ENCODE measurements at regions not wholly inside any gene's neighbourhood (a gene's known extent, or its start where the extent isn't known, plus 50 kb on each side); places are given as distances from the start of the nearest gene placed in this dataset.

GRCh38 chr3:18675197-18675596 lies 250.1 kb upstream of the SATB1 start:
- no peak for DNase-seq (ENCODE audit: low read depth)

- DNase-seq (ENCODE audit: low read depth): no peak
Observed at GRCh38 chr3:18672561-18672960, 247.4 kb upstream of the SATB1 start.

- DNase-seq (ENCODE audit: low read depth): no peak
Observed at GRCh38 chr3:18670759-18671158, 245.6 kb upstream of the SATB1 start.

- no peak for DNase-seq (ENCODE audit: low read depth)
Observed at GRCh38 chr3:18669374-18669773, 244.2 kb upstream of the SATB1 start.

- no peak for DNase-seq (ENCODE audit: low read depth)
Observed at GRCh38 chr3:18667552-18667951, 242.4 kb upstream of the SATB1 start.

- no peak for DNase-seq (ENCODE audit: low read depth)
Observed at GRCh38 chr3:18666655-18667054, 241.5 kb upstream of the SATB1 start.

GRCh38 chr3:18660059-18660458 lies 234.9 kb upstream of the SATB1 start:
- DNase-seq (ENCODE audit: low read depth): no peak

- no peak for DNase-seq (ENCODE audit: low read depth)
Observed at GRCh38 chr3:18657858-18658820, 233.0 kb upstream of the SATB1 start.

- no peak for DNase-seq (ENCODE audit: low read depth)
Observed at GRCh38 chr3:18656866-18657265, 231.7 kb upstream of the SATB1 start.

GRCh38 chr3:18656410-18656809 lies 231.3 kb upstream of the SATB1 start:
- no peak for DNase-seq (ENCODE audit: low read depth)

GRCh38 chr3:18655827-18656226 lies 230.7 kb upstream of the SATB1 start:
- DNase-seq (ENCODE audit: low read depth): no peak

GRCh38 chr3:18652781-18653180 lies 227.6 kb upstream of the SATB1 start:
- DNase-seq (ENCODE audit: low read depth): no peak

- DNase-seq (ENCODE audit: low read depth): no peak
Observed at GRCh38 chr3:18650731-18651130, 225.6 kb upstream of the SATB1 start.

- no peak for DNase-seq (ENCODE audit: low read depth)
Observed at GRCh38 chr3:18649666-18650363, 224.7 kb upstream of the SATB1 start.

- no peak for DNase-seq (ENCODE audit: low read depth)
Observed at GRCh38 chr3:18648868-18649462, 223.8 kb upstream of the SATB1 start.

GRCh38 chr3:18648159-18648558 lies 223.0 kb upstream of the SATB1 start:
- no peak for DNase-seq (ENCODE audit: low read depth)

- peak; percentile 47 for DNase-seq (ENCODE audit: low read depth)
Observed at GRCh38 chr3:18645619-18646018, 220.5 kb upstream of the SATB1 start.

GRCh38 chr3:18643281-18643680 lies 218.1 kb upstream of the SATB1 start:
- no peak for DNase-seq (ENCODE audit: low read depth)

GRCh38 chr3:18641916-18642315 lies 216.8 kb upstream of the SATB1 start:
- DNase-seq (ENCODE audit: low read depth): no peak

GRCh38 chr3:18635215-18635614 lies 210.1 kb upstream of the SATB1 start:
- DNase-seq (ENCODE audit: low read depth): no peak

- no peak for DNase-seq (ENCODE audit: low read depth)
Observed at GRCh38 chr3:18634461-18634860, 209.3 kb upstream of the SATB1 start.

GRCh38 chr3:18633002-18633401 lies 207.9 kb upstream of the SATB1 start:
- no peak for DNase-seq (ENCODE audit: low read depth)

GRCh38 chr3:18630295-18630694 lies 205.2 kb upstream of the SATB1 start:
- no peak for DNase-seq (ENCODE audit: low read depth)

Data from activated T-cell treated with anti-CD3 and anti-CD28 coated beads for 48 hours (primary cell).